H1 (cell line): ENCODE measurements at regions not wholly inside any gene's neighbourhood (a gene's known extent, or its start where the extent isn't known, plus 50 kb on each side); places are given as distances from the start of the nearest gene placed in this dataset.

Experiments used
- CTCF ChIA-PET: fragments of 300-600 bp; sonication (Branson Sonifier 250); formaldehyde crosslinking; loops from one replicate; lab custom pipeline; 2021; ENCODE audit not compliant: partially characterized antibody; lab: Charles Lee
- POLR2A ChIA-PET: fragments of 300-600 bp; sonication (Branson Sonifier 250); formaldehyde crosslinking; loops from one replicate; lab custom pipeline; 2021; ENCODE audit warnings: inconsistent platforms; ENCODE audit not compliant: partially characterized antibody; lab: Charles Lee
- DNase-seq, 2 experiments: peaks; one replicate each; pipeline versions ENCODE4 v3.0.0 to v3.0.0-alpha.2; 2010 to 2022; ENCODE audit warnings: low spot score in 2 of 2, low read depth in 1 of 2, mixed read lengths in 1 of 2
- FAIRE-seq: peaks from 2 replicates; lab custom pipeline; 2011; peaks lifted over from hg19 to GRCh38; lab: Jason Lieb, UNC
- H2AFZ ChIP-seq: 2 replicates; pipeline ENCODE4 v1.8.1; 2012; ENCODE audit warnings: low read length, inconsistent platforms
- H2AK5ac ChIP-seq: 2 replicates; pipeline ENCODE4 v1.6.1; 2013; ENCODE audit warnings: low read depth, low read length
- H2BK120ac ChIP-seq: replicated peaks from 2 replicates; pipeline ENCODE3; 2013; ENCODE audit warnings: low read depth, low read length, inconsistent platforms
- H2BK12ac ChIP-seq: 2 replicates; pipeline ENCODE4 v1.6.1; 2013; ENCODE audit warnings: low read depth, low read length
- H2BK15ac ChIP-seq: 2 replicates; pipeline ENCODE4 v1.6.1; 2013; ENCODE audit warnings: low read length
- H2BK20ac ChIP-seq: 2 replicates; pipeline ENCODE4 v1.6.1; 2013; ENCODE audit warnings: low read length
- H2BK5ac ChIP-seq: 2 replicates; pipeline ENCODE4 v1.6.1; 2013; ENCODE audit warnings: low read depth, low read length
- H3K14ac ChIP-seq: 2 replicates; pipeline ENCODE4 v1.6.1; 2013; ENCODE audit warnings: inconsistent platforms; ENCODE audit not compliant: insufficient read length
- H3K18ac ChIP-seq: 2 replicates; pipeline ENCODE4 v1.6.1; 2013; ENCODE audit warnings: low read length; ENCODE audit errors: extremely low read depth
- H3K23ac ChIP-seq: 2 replicates; pipeline ENCODE4 v1.6.1; 2013; ENCODE audit warnings: inconsistent platforms; ENCODE audit not compliant: insufficient read length
- H3K23me2 ChIP-seq: 2 replicates; pipeline ENCODE4 v1.6.1; 2013; ENCODE audit warnings: low read depth, low read length
- H3K27ac ChIP-seq: 2 replicates; pipeline ENCODE4 v1.6.1; 2011; ENCODE audit warnings: low read depth, low read length, inconsistent platforms
- H3K27me3 ChIP-seq, 4 experiments: replicated peaks in 1 of 4; 1 replicate in 1 of 4; 2 replicates in 3 of 4; pipeline versions ENCODE4 v1.6.1 to v1.8.1; 2011 to 2013; ENCODE audit warnings: low read length in 3 of 4, mild to moderate bottlenecking in 3 of 4, inconsistent platforms in 2 of 4, mixed read lengths in 2 of 4, moderate library complexity in 1 of 4; ENCODE audit not compliant: control insufficient read depth in 3 of 4, insufficient read depth in 3 of 4; ENCODE audit errors: extremely low read depth in 1 of 4
- H3K36me3 ChIP-seq, 4 experiments: 2 replicates each; pipeline versions ENCODE4 v1.6.1 to v1.8.1; 2011 to 2013; ENCODE audit warnings: mild to moderate bottlenecking in 4 of 4, low read length in 3 of 4, moderate library complexity in 2 of 4, control low read depth in 1 of 4, inconsistent platforms in 1 of 4; ENCODE audit not compliant: insufficient read depth in 4 of 4, control insufficient read depth in 2 of 4
- H3K4ac ChIP-seq: replicated peaks from 2 replicates; pipeline ENCODE3; 2013; ENCODE audit warnings: low read length, low read depth, mixed read lengths, inconsistent platforms; ENCODE audit not compliant: insufficient read length
- H3K4me1 ChIP-seq, 4 experiments: replicated peaks in 1 of 4; 1 replicate in 1 of 4; 2 replicates in 3 of 4; pipeline versions ENCODE4 v1.6.1 to v1.8.1; 2011 to 2013; ENCODE audit warnings: low read length in 3 of 4, inconsistent platforms in 2 of 4, mixed read lengths in 1 of 4; ENCODE audit not compliant: insufficient read depth in 4 of 4, control insufficient read depth in 3 of 4
- H3K4me2 ChIP-seq, 2 experiments: 2 replicates each; pipeline versions ENCODE4 v1.6.1 to v1.8.1; 2011 to 2013; ENCODE audit warnings: low read depth in 2 of 2, low read length in 2 of 2, control low read depth in 1 of 2, inconsistent platforms in 1 of 2, mild to moderate bottlenecking in 1 of 2; ENCODE audit not compliant: insufficient read depth in 1 of 2
- H3K4me3 ChIP-seq, 4 experiments: fragments of 200-600, 300-600 bp in 1 of 4; sonication (generic), shearing (Covaris generic), sonication (Bioruptor Twin) in 1 of 4; 2 replicates each; pipeline versions ENCODE4 v1.5.1 to v1.8.1; 2011 to 2016; ENCODE audit warnings: low read length in 4 of 4, low read depth in 3 of 4, control low read depth in 2 of 4, inconsistent platforms in 2 of 4, mild to moderate bottlenecking in 2 of 4, mixed read lengths in 1 of 4, moderate library complexity in 1 of 4; ENCODE audit not compliant: insufficient read depth in 2 of 4; ENCODE audit errors: extremely low read depth in 1 of 4
- H3K56ac ChIP-seq: replicated peaks from 2 replicates; pipeline ENCODE3; 2013; ENCODE audit warnings: low read depth, mild to moderate bottlenecking, mixed read lengths, low read length, inconsistent platforms; ENCODE audit not compliant: insufficient read length
- H3K79me1 ChIP-seq: 2 replicates; pipeline ENCODE4 v1.6.1; 2013; ENCODE audit warnings: low read depth, low read length, control low read depth
- H3K79me2 ChIP-seq, 2 experiments: 2 replicates each; pipeline versions ENCODE4 v1.6.1 to v1.8.1; 2012 to 2013; ENCODE audit warnings: low read length in 2 of 2, mild to moderate bottlenecking in 2 of 2, inconsistent platforms in 1 of 2; ENCODE audit not compliant: insufficient read depth in 2 of 2, control insufficient read depth in 1 of 2
- H3K9ac ChIP-seq, 4 experiments: replicated peaks in 1 of 4; 1 replicate in 1 of 4; 2 replicates in 3 of 4; pipeline versions ENCODE4 v1.6.1 to v1.8.1; 2011 to 2013; ENCODE audit warnings: low read depth in 3 of 4, low read length in 3 of 4, control low read depth in 2 of 4, mild to moderate bottlenecking in 2 of 4, moderate library complexity in 2 of 4, inconsistent platforms in 1 of 4; ENCODE audit errors: extremely low read depth in 1 of 4
- H3K9me3 ChIP-seq, 2 experiments: 2 replicates each; pipeline versions ENCODE4 v1.6.1 to v1.8.1; 2012 to 2013; ENCODE audit warnings: mild to moderate bottlenecking in 2 of 2, moderate library complexity in 2 of 2, control low read depth in 1 of 2, inconsistent platforms in 1 of 2, low read depth in 1 of 2, low read length in 1 of 2, mixed read lengths in 1 of 2; ENCODE audit not compliant: insufficient read depth in 2 of 2
- H4K20me1 ChIP-seq, 2 experiments: replicated peaks in 1 of 2; 2 replicates each; pipeline versions ENCODE3 to v1.8.1; 2011 to 2013; ENCODE audit warnings: inconsistent platforms in 2 of 2, low read length in 2 of 2, mild to moderate bottlenecking in 1 of 2; ENCODE audit not compliant: insufficient read depth in 2 of 2, control insufficient read depth in 1 of 2
- H4K5ac ChIP-seq: 2 replicates; pipeline ENCODE4 v1.6.1; 2013; ENCODE audit warnings: low read length, low read depth, mixed read lengths, inconsistent platforms; ENCODE audit not compliant: insufficient read length
- H4K8ac ChIP-seq: 2 replicates; pipeline ENCODE4 v1.8.0; 2013; ENCODE audit warnings: mild to moderate bottlenecking, moderate library complexity, low read length, inconsistent platforms; ENCODE audit not compliant: insufficient read depth; ENCODE audit errors: extremely low read depth
- H4K91ac ChIP-seq: replicated peaks from 2 replicates; pipeline ENCODE3; 2013; ENCODE audit warnings: low read length, mixed read lengths, inconsistent platforms; ENCODE audit not compliant: insufficient read length
- BCL11A ChIP-seq, 2 experiments: IDR thresholded peaks; one replicate each; pipeline ENCODE4 v1.6.1; 2011; ENCODE audit warnings: low read depth in 2 of 2, low read length in 2 of 2, mild to moderate bottlenecking in 2 of 2
- CBX5 ChIP-seq: fragments of 300-800, 300-1000 bp; sonication (generic); IDR thresholded peaks from 2 replicates; pipeline ENCODE4 v1.7.1; 2016; ENCODE audit warnings: antibody characterized with exemption, low read length, low read depth
- CHD2 ChIP-seq: IDR thresholded peaks from 2 replicates; pipeline ENCODE4 v1.6.1; 2012; ENCODE audit warnings: low read length, improper control_type of control experiment
- CREB1 ChIP-seq: IDR thresholded peaks from 2 replicates; pipeline ENCODE4 v1.6.1; 2012; ENCODE audit warnings: inconsistent platforms
- GTF2F1 ChIP-seq: IDR thresholded peaks from 2 replicates; pipeline ENCODE4 v1.6.1; 2012; ENCODE audit warnings: low read depth, low read length, improper control_type of control experiment, borderline replicate concordance
- JUN ChIP-seq: IDR thresholded peaks from 2 replicates; pipeline ENCODE4 v1.6.1; 2011; ENCODE audit warnings: low read depth, mild to moderate bottlenecking, improper control_type of control experiment, low read length
- POU5F1 ChIP-seq: IDR thresholded peaks from 2 replicates; pipeline ENCODE4 v1.6.1; 2011; ENCODE audit warnings: low read depth, mild to moderate bottlenecking, low read length, moderate library complexity
- RXRA ChIP-seq: IDR thresholded peaks from 2 replicates; pipeline ENCODE4 v1.6.1; 2011; ENCODE audit warnings: low read depth, mild to moderate bottlenecking, low read length, moderate library complexity; ENCODE audit not compliant: insufficient read depth
- SIN3A ChIP-seq, 2 experiments: IDR thresholded peaks in 1 of 2; conservative IDR thresholded peaks in 1 of 2; 2 replicates each; pipeline ENCODE4 v1.6.1; 2011 to 2012; ENCODE audit warnings: low read length in 2 of 2, improper control_type of control experiment in 1 of 2, low read depth in 1 of 2, mild to moderate bottlenecking in 1 of 2
- SP1 ChIP-seq: IDR thresholded peaks from 2 replicates; pipeline ENCODE4 v1.6.1; 2011; ENCODE audit warnings: low read depth, low read length
- SP4 ChIP-seq: IDR thresholded peaks from 2 replicates; pipeline ENCODE4 v1.6.1; 2012; ENCODE audit warnings: low read length, inconsistent platforms
- SUZ12 ChIP-seq: fragments of 200-600 bp; sonication (generic); IDR thresholded peaks from 2 replicates; pipeline ENCODE4 v1.6.1; 2012; ENCODE audit warnings: mild to moderate bottlenecking, inconsistent platforms, low read length, moderate library complexity, mixed read lengths
- WGBS, 2 experiments: shearing (Covaris generic) in 1 of 2; methylation state at CpG; one replicate each; pipeline versions ENCODE4 v1.1.6 to v1.1.7; 2013 to 2015; ENCODE audit warnings: low lambda C conversion rate in 2 of 2, mixed read lengths in 2 of 2, inconsistent platforms in 1 of 2, low coverage in 1 of 2, missing lambda C conversion rate in 1 of 2; ENCODE audit not compliant: insufficient replicate concordance in 2 of 2, insufficient coverage in 1 of 2, insufficient read length in 1 of 2; ENCODE audit errors: extremely low coverage in 1 of 2, missing lambda C conversion rate in 1 of 2; 5-methylcytosine and 5-hydroxymethylcytosine counted together
- TF ChIP-seq, protein P1 (sequence below): IDR thresholded peaks from 2 replicates; pipeline ENCODE4 v1.6.1; 2012; ENCODE audit warnings: low read length, inconsistent platforms

DNA sequence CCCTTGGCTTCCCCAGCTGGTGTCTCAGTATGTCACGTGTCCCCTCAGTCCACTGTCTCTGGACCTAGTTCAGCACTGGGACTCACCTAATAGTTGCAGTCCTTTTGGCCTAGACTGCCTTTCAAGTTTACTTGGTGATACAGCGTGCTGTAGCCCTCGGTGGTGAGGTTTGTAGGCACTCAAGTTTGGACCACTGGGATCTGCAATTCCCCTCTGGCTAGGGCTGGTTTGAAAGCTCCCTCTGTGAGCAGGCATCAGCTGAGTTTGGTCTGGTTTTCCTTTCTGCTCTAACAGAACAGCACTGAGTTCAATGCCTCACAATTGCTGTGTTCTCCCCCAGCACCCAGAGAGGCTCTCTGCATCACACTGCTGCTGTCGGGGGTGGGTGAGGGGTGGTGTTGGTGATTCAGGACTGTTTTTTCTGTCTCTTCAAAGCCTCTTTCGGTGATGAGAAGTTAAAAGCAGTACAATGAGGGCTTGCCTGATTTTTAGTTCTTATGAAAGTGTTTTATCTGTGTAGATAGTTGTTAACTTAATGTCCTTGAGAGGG is 494.2 kb downstream of the TDRD15 start:
- WGBS, 2 experiments, result 90% methylated on average over 5 of the region's 5 CpGs; no CpG with 5 or more reads in 1 of the 2 experiments
- Histone ChIP-seq H3K4ac (no peak overlapping the region), H3K23me2 (no peaks in the 10 kb centered on the region), H3K9me3 (no peaks in the 10 kb centered on the region), H2AFZ (peak overlapping the region; percentile 95), H3K9ac (no peak overlapping the region), H3K4me2 (no peak overlapping the region), H3K79me2 (no peaks in the 10 kb centered on the region), H3K27ac (no peak overlapping the region), H4K5ac (no peak overlapping the region), H2BK12ac (no peak overlapping the region), H2BK15ac (no peak overlapping the region), H3K14ac (no peak overlapping the region), H2BK20ac (no peak overlapping the region), H3K36me3 (no peaks in the 10 kb centered on the region), H3K27me3 (no peaks in the 10 kb centered on the region), H3K56ac (no peak overlapping the region), H3K18ac (no peak overlapping the region), H4K91ac (no peak overlapping the region), H2BK5ac (no peak overlapping the region), H2AK5ac (no peak overlapping the region), H2BK120ac (no peak overlapping the region), H3K23ac (no peak overlapping the region), H4K8ac (no peak overlapping the region), H3K79me1 (no peaks in the 10 kb centered on the region), H3K4me1 (peaks cover 0 to 4% (median 2%) of the 10 kb centered on the region in 4 experiments; a peak in 1 of 7 replicates), H3K4me3 (no peak overlapping the region), H4K20me1 (no peaks in the 10 kb centered on the region)
- POLR2A ChIA-PET, result no interaction called here
- DNase-seq, result no peak
- no peak for FAIRE-seq
- CTCF ChIA-PET, result interaction anchor here (1.5 kb wide), 1 partner anchor 10 kb away, joined by 4 read pairs; no protein-coding TSS in a partner anchor
- TF ChIP-seq SP1 (no peak), SUZ12 (no peak), BCL11A (IDR thresholded peaks at IDR 0.05; ENCODE audit: low read depth in 2 of 2, low read length in 2 of 2) (no peak), GTF2F1 (no peak), CHD2 (no peak), SIN3A (conservative IDR thresholded peaks at IDR 0.05 in 1 of 2, IDR thresholded peaks at IDR 0.05 in 1 of 2; ENCODE audit: low read depth in 1 of 2, low read length in 2 of 2) (no peak), CBX5 (no peak), SP4 (no peak), POU5F1 (no peak), JUN (no peak), RXRA (no peak), CREB1 (no peak)
- TF ChIP-seq, protein P1, sequence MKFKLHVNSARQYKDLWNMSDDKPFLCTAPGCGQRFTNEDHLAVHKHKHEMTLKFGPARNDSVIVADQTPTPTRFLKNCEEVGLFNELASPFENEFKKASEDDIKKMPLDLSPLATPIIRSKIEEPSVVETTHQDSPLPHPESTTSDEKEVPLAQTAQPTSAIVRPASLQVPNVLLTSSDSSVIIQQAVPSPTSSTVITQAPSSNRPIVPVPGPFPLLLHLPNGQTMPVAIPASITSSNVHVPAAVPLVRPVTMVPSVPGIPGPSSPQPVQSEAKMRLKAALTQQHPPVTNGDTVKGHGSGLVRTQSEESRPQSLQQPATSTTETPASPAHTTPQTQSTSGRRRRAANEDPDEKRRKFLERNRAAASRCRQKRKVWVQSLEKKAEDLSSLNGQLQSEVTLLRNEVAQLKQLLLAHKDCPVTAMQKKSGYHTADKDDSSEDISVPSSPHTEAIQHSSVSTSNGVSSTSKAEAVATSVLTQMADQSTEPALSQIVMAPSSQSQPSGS, result no peak
